ENCODE measurements at regions not wholly inside any gene's neighbourhood (a gene's known extent, or its start where the extent isn't known, plus 50 kb on each side); places are given as distances from the start of the nearest gene placed in this dataset.

DNA sequence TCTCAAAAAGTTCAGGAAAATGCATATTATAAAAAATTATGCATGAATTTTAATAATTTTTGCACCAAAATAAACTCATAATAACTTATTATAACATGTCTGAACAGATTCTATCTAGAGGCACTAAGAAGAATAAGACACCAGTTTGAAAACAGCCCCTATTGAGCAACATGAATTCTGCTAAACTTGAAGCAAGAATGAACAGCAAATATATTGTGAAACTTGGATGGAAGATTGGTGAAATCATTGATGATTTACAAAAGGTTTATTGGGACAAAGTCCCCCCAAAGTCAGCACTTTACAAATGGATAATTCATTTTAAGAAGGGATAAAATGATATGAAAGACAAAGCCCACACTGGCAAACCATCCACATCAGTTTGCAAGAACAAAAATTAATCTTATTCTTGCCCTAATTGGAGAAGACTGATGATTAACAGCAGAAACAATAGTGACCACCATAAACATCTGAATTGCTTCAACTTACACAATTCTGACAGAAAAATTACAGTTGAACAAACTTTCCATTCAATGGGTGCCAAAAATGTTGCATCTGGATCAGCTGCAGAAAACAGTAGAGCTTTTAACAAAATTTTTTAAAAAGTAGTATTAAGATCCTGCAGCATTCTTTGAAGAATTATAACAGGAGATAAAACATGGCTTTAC lies 257.5 kb upstream of the FAT3 start:
- peak in 1 of 4 donors; percentile 19 for DNase-seq (ENCODE audit: low read depth in 4 of 4, low spot score in 2 of 4)

GRCh38 chr11:91966368-91966767 lies 258.2 kb upstream of the FAT3 start:
- no peak for DNase-seq (ENCODE audit: low read depth in 4 of 4, low spot score in 2 of 4)

GRCh38 chr11:91960770-91961169 lies 263.8 kb upstream of the FAT3 start:
- DNase-seq (ENCODE audit: low read depth in 4 of 4, low spot score in 2 of 4), result no peak

DNA sequence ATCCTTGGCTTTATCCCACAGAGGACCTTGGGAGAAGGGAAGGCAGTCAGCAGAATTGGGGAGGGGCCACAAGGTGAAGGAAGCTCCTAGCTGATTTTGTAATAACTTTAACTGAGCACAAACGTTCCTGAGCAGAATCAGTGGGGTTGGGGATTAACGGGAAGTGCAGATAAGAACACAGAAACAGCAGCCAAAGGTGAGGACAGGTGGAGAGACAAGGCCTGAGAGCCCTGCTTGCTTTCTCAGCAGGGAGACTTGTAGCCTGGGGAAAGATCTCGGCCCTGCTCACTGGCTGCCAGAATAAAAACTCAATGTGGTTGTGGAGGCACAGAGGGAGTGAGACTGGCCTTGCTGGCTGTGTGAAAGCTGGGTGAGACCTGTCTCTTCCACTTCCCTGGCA lies 265.2 kb upstream of the FAT3 start:
- DNase-seq (ENCODE audit: low read depth in 4 of 4, low spot score in 2 of 4), result no peak

DNA sequence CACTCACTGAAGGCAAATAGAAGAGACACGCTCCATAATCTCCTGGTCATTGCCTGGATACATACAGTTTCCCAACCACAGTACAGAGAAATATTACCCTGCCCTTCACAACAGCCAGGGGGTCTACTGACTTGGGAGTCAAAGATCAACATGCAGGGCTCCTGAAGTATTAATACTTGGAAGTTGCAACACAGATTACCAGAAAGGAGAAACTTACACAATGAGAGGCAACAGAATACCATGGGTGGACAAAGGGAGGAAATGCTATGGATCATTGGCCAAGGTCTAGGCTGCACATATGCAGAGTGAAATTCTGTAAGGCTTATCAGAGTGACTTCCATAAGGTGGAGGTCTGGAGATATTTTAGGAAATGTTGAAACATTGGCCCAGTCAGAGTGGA lies 267.9 kb upstream of the FAT3 start:
- no peak for DNase-seq (ENCODE audit: low read depth in 4 of 4, low spot score in 2 of 4)

DNA sequence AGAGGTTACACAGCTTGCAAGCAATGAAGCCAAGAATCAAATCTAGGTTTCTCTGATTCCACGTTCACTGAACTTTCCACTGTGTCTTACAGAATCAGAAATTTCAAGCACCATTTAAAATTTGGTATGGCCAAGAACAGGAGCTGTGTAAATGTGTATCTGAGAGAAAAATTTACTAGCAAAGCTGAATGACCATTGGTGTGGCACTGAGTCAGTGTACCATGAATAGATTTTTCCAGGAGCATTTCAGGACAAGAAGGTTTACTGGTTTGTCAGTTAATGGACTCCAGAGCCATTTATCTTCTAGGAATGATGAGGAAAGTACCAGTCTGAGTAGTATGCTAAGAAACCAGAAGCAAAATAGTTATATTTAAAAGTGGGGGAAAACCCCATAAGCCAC lies 269.4 kb upstream of the FAT3 start:
- DNase-seq (ENCODE audit: low read depth in 4 of 4, low spot score in 2 of 4), result no peak

DNA sequence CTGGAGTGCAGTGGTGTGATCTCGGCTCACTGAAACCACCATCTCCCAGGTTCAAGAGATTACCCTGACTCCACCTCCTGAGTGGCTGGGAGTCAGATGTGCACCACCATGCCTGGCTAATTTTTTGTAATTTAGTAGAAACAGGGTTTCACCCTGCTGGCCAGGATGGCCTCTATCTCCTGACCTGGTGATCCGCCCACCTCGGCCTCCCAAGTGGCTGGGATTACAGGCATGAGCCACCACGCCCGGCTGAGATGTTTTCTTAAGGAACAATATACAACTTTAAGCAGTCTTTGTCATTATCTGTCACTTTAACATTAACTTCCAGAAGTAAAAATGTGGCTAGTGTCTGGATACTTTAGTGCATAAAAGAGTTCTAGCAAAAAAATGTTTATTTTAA lies 272.6 kb upstream of the FAT3 start:
- no peak for DNase-seq (ENCODE audit: low read depth in 4 of 4, low spot score in 2 of 4)

DNA sequence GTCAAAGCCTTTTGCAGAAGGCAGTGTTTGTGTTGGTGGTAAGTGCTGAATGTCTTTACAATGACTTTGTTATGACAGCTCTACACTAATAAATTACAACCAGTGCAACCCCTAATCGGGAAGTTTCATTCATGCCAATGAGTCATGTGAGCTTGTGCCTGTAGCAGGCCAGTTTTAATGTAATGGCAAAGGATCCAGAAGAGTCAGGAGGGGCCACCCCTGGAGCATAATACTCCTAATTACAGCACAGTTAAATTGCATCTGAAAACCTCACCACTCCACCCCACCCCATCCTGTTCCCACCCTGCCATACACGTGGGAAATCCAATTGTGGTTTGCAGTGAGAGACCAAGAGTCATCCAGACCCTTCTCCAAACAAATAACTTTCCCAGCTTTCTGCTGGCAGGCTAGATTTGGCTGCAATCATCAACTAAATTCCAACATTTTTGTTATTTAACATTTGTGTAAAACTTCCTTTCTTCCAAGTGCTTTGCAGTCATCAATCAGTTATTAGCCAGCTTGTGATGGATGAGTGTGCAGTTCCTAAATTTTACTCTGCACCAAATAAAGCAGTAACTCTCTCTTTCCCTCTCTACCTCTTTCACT lies 277.3 kb upstream of the FAT3 start:
- peak in 1 of 4 donors; percentile 9 for DNase-seq (ENCODE audit: low read depth in 4 of 4, low spot score in 2 of 4)

GRCh38 chr11:91946397-91946951 lies 278.1 kb upstream of the FAT3 start:
- DNase-seq (ENCODE audit: low read depth in 4 of 4, low spot score in 2 of 4), result peak in 2 of 4 donors; percentile 21 to 31

GRCh38 chr11:91935120-91935519 lies 289.5 kb upstream of the FAT3 start:
- no peak for DNase-seq (ENCODE audit: low read depth in 4 of 4, low spot score in 2 of 4)

- DNase-seq (ENCODE audit: low read depth in 4 of 4, low spot score in 2 of 4), result peak in 3 of 4 donors; percentile 6 to 11 (median 7)
Observed at GRCh38 chr11:91932151-91932821, 292.3 kb upstream of the FAT3 start.

- no peak for DNase-seq (ENCODE audit: low read depth in 4 of 4, low spot score in 2 of 4)
Observed at GRCh38 chr11:91927448-91927847, 297.2 kb upstream of the FAT3 start.

GRCh38 chr11:91926965-91927364 lies 297.7 kb upstream of the FAT3 start:
- no peak for DNase-seq (ENCODE audit: low read depth in 4 of 4, low spot score in 2 of 4)

DNA sequence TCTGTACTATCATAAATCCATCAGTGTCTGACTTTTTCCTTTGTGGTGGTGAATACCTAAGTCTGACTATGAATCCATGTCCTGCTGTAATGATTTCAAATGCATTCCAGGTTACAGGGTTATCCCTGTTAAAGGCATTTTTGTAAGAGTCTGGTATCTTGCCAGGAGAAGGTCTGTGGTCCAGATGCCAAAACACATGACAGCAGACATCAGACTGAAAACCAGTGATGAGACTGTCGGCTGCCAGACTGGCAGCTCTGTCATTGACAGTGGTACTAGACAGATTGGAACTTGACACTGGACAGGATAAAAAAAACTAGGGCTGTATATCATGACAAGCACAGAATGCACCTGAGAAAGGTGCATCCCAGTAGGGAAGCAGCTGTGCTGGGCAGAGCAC lies 301.8 kb upstream of the FAT3 start:
- no peak for DNase-seq (ENCODE audit: low read depth in 4 of 4, low spot score in 2 of 4)

DNA sequence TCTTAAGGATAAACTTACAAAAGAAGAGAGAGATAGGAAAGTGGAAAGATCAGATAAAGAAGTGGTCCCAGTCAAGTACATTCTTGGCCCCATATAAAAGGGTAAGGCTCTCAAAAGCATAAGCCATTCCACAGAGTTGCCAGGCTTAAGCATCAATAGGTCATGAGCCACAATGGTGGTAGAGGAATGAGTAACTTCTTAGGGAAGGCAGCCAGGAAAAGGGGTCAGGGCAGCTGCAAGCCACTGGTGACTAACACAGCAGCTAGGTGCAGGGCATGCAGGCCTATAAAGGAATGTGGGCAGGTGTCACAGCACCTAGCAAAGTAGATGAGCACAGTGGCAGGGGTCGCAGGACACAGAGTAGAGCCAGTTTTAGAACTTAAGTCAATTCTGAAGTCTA lies 302.6 kb upstream of the FAT3 start:
- DNase-seq (ENCODE audit: low read depth in 4 of 4, low spot score in 2 of 4), result no peak

- no peak for DNase-seq (ENCODE audit: low read depth in 4 of 4, low spot score in 2 of 4)
Observed at GRCh38 chr11:91913407-91913806, 311.2 kb upstream of the FAT3 start.

- DNase-seq (ENCODE audit: low read depth in 4 of 4, low spot score in 2 of 4), result no peak
Observed at GRCh38 chr11:91912322-91912721, 312.3 kb upstream of the FAT3 start.

DNA sequence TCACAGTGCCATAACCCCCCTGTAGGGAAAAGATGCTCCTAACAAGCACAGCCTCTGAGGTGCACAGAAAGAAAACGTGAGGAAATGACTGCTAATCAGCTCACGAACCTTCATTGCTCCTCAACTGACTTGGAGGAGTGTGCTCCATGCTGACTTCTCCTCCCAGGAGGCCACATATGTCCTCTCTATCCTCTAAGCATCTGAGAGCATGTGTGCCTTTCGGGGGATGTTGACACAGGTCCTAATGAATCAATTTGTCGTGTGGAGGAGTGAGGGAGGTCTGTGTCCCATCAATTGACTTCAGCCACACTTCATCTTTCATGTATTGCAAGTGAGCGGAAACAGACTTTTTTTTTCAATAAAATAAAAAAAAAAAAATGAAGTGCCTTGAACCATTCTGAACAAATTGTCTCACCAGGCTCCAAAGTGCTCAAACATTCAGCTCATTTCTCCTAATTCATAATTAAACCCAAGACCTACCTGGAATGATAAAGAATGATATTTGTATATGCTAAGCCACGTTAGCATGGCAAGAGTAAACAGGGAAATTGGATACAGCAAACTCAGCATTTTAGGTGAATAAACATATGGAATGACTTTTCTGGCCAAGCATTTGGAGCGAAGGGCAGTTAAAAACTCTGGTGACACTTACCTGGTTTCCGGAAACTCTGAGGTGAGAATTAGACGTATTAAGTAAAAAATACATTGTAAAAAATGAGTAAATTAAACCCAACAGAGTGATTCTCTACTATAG lies 317.6 kb upstream of the FAT3 start:
- DNase-seq (ENCODE audit: low read depth in 4 of 4, low spot score in 2 of 4), result no peak

GRCh38 chr11:91904792-91905785 lies 319.5 kb upstream of the FAT3 start:
- no peak for DNase-seq (ENCODE audit: low read depth in 4 of 4, low spot score in 2 of 4)

- DNase-seq (ENCODE audit: low read depth in 4 of 4, low spot score in 2 of 4), result no peak
Observed at GRCh38 chr11:91902312-91902711, 322.3 kb upstream of the FAT3 start.

Data from left renal cortex interstitium (tissue), 4 donors.